Panc1 (cell line): ENCODE measurements at regions not wholly inside any gene's neighbourhood (a gene's known extent, or its start where the extent isn't known, plus 50 kb on each side); places are given as distances from the start of the nearest gene placed in this dataset.

ENCODE experiments used
- ATAC-seq: fragments of 200-7000 bp; cut with Tn5 transposase; 2 replicates; pipeline ENCODE4 v1.9.1; 2020; ENCODE audit warnings: mild to moderate bottlenecking, moderate library complexity
- BruUV-seq: library from RNA; stranded (reverse); fragments of 400-500 nt; replicated peaks from 2 replicates; lab custom pipeline; 2021; lab: Mats Ljungman, UMichigan
- CTCF ChIA-PET: fragments of 300-600 bp; sonication (Branson Sonifier 250); formaldehyde crosslinking; loops from one replicate; lab custom pipeline; 2022; ENCODE audit warnings: antibody characterized with exemption; lab: Charles Lee
- POLR2A ChIA-PET: fragments of 300-600 bp; sonication (Branson Sonifier 250); formaldehyde crosslinking; loops from one replicate; lab custom pipeline; 2022; ENCODE audit warnings: antibody characterized with exemption; lab: Charles Lee
- DNase-seq: peaks from one replicate; pipeline ENCODE4 v3.0.0-alpha.2; 2010; ENCODE audit warnings: low read depth, low spot score
- H3K27ac ChIP-seq: 2 replicates; pipeline ENCODE4 v1.5.1; 2011; ENCODE audit warnings: mild to moderate bottlenecking, low read length, inconsistent platforms
- H3K27me3 ChIP-seq: fragments of 200-500 bp; sonication (Bioruptor generic); 2 replicates; pipeline ENCODE4 v1.6.0; 2014; ENCODE audit warnings: low read length, inconsistent platforms; ENCODE audit not compliant: control insufficient read depth, insufficient read depth
- H3K36me3 ChIP-seq: fragments of 200-500 bp; sonication (Bioruptor generic); 2 replicates; pipeline ENCODE4 v1.5.1; 2014; ENCODE audit warnings: inconsistent platforms, mild to moderate bottlenecking, low read length, moderate library complexity; ENCODE audit not compliant: control insufficient read depth, insufficient read depth
- H3K4me1 ChIP-seq: 2 replicates; pipeline ENCODE4 v1.5.1; 2011; ENCODE audit warnings: inconsistent platforms, mild to moderate bottlenecking, low read length, moderate library complexity; ENCODE audit not compliant: control insufficient read depth, insufficient read depth
- H3K4me3 ChIP-seq, 2 experiments: 2 replicates each; pipeline ENCODE4 v1.5.1; 2011 to 2012; ENCODE audit warnings: low read depth in 2 of 2, low read length in 2 of 2, mild to moderate bottlenecking in 2 of 2, inconsistent platforms in 1 of 2, moderate library complexity in 1 of 2
- H3K9me3 ChIP-seq: fragments of 200-500 bp; sonication (Bioruptor generic); 2 replicates; pipeline ENCODE4 v1.5.1; 2014; ENCODE audit warnings: low read depth, mild to moderate bottlenecking, inconsistent platforms, low read length, moderate library complexity; ENCODE audit not compliant: control insufficient read depth, insufficient read depth
- POLR2AphosphoS5 ChIP-seq: IDR thresholded peaks from 2 replicates; pipeline ENCODE4 v1.6.1; 2012; ENCODE audit warnings: mild to moderate bottlenecking, low read depth, low read length, moderate library complexity
- SIN3A ChIP-seq: IDR thresholded peaks from 2 replicates; pipeline ENCODE4 v1.6.1; 2012; ENCODE audit warnings: low read depth, mild to moderate bottlenecking, low read length, moderate library complexity, borderline replicate concordance; ENCODE audit not compliant: insufficient read depth
- TCF7L2 ChIP-seq: IDR thresholded peaks from 2 replicates; pipeline ENCODE4 v1.6.1; 2011; ENCODE audit warnings: mild to moderate bottlenecking, low read depth, low read length, inconsistent platforms
- in situ Hi-C: cut with HindIII; loops from 2 replicates; pipeline ENCODE4 v1.10.0; 2016; ENCODE audit warnings: low sequenced_read_pairs, low pct_unique_long_range_greater_than_20kb
- intact Hi-C: fragments of 100-400 bp; cut with micrococcal nuclease; formaldehyde crosslinking; loops from one replicate; pipeline ENCODE4 v1.10.0; 2022; ENCODE audit not compliant: unreplicated experiment
- TF ChIP-seq, protein P1 (sequence below): fragments of 450-650 bp; IDR thresholded peaks from 2 replicates; pipeline ENCODE4 v1.5.1; 2017; ENCODE audit warnings: mild to moderate bottlenecking
- TF ChIP-seq, protein P2 (sequence below), 2 experiments: IDR thresholded peaks; 2 replicates each; pipeline ENCODE4 v1.6.1; 2011 to 2012; ENCODE audit warnings: low read depth in 2 of 2, control low read depth in 1 of 2, low read length in 1 of 2, mild to moderate bottlenecking in 1 of 2, moderate library complexity in 1 of 2; ENCODE audit not compliant: insufficient read depth in 1 of 2

DNA sequence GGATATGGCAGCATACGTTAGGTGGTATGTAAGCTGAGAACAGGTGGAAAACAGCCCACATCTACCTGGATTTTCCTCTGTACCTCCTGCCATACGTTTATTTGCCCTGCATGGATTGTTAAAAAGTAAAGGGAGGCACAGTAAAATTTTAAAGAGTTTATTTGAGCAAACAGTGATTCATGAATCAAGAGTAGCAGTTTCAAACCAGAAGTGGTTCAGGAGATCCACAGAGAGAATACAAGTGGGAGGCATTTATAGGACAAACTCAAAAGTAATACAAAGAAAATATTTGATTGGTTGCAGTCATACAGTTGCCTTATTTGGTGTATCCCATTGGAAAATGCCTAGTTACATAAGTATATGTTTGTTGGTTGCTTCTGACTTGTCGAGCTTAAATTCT is 117.6 kb downstream of the FAM170A start:
- DNase-seq: no peak
- TF ChIP-seq TCF7L2 (no peak), SIN3A (no peak), POLR2AphosphoS5 (no peak)
- TF ChIP-seq, protein P1, sequence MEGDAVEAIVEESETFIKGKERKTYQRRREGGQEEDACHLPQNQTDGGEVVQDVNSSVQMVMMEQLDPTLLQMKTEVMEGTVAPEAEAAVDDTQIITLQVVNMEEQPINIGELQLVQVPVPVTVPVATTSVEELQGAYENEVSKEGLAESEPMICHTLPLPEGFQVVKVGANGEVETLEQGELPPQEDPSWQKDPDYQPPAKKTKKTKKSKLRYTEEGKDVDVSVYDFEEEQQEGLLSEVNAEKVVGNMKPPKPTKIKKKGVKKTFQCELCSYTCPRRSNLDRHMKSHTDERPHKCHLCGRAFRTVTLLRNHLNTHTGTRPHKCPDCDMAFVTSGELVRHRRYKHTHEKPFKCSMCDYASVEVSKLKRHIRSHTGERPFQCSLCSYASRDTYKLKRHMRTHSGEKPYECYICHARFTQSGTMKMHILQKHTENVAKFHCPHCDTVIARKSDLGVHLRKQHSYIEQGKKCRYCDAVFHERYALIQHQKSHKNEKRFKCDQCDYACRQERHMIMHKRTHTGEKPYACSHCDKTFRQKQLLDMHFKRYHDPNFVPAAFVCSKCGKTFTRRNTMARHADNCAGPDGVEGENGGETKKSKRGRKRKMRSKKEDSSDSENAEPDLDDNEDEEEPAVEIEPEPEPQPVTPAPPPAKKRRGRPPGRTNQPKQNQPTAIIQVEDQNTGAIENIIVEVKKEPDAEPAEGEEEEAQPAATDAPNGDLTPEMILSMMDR: no peak
- TF ChIP-seq, protein P2, sequence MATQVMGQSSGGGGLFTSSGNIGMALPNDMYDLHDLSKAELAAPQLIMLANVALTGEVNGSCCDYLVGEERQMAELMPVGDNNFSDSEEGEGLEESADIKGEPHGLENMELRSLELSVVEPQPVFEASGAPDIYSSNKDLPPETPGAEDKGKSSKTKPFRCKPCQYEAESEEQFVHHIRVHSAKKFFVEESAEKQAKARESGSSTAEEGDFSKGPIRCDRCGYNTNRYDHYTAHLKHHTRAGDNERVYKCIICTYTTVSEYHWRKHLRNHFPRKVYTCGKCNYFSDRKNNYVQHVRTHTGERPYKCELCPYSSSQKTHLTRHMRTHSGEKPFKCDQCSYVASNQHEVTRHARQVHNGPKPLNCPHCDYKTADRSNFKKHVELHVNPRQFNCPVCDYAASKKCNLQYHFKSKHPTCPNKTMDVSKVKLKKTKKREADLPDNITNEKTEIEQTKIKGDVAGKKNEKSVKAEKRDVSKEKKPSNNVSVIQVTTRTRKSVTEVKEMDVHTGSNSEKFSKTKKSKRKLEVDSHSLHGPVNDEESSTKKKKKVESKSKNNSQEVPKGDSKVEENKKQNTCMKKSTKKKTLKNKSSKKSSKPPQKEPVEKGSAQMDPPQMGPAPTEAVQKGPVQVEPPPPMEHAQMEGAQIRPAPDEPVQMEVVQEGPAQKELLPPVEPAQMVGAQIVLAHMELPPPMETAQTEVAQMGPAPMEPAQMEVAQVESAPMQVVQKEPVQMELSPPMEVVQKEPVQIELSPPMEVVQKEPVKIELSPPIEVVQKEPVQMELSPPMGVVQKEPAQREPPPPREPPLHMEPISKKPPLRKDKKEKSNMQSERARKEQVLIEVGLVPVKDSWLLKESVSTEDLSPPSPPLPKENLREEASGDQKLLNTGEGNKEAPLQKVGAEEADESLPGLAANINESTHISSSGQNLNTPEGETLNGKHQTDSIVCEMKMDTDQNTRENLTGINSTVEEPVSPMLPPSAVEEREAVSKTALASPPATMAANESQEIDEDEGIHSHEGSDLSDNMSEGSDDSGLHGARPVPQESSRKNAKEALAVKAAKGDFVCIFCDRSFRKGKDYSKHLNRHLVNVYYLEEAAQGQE (IDR thresholded peaks at IDR 0.05; ENCODE audit: insufficient read depth in 1 of 2, low read depth in 2 of 2, low read length in 1 of 2): no peak
- intact Hi-C loops (no loop called here), in situ Hi-C loops (no loop called here)
- no peaks in the 10 kb centered on the region for H3K4me1 ChIP-seq
- no peaks in the 10 kb centered on the region for H3K36me3 ChIP-seq
- H3K27ac ChIP-seq: no peak overlapping the region
- no peaks in the 10 kb centered on the region for H3K9me3 ChIP-seq
- no peaks in the 10 kb centered on the region for H3K27me3 ChIP-seq
- no peak overlapping the region for H3K4me3 ChIP-seq
- no TSS peak for BruUV-seq
- no peak for ATAC-seq
- CTCF ChIA-PET: no interaction called here
- POLR2A ChIA-PET: no interaction called here

DNA sequence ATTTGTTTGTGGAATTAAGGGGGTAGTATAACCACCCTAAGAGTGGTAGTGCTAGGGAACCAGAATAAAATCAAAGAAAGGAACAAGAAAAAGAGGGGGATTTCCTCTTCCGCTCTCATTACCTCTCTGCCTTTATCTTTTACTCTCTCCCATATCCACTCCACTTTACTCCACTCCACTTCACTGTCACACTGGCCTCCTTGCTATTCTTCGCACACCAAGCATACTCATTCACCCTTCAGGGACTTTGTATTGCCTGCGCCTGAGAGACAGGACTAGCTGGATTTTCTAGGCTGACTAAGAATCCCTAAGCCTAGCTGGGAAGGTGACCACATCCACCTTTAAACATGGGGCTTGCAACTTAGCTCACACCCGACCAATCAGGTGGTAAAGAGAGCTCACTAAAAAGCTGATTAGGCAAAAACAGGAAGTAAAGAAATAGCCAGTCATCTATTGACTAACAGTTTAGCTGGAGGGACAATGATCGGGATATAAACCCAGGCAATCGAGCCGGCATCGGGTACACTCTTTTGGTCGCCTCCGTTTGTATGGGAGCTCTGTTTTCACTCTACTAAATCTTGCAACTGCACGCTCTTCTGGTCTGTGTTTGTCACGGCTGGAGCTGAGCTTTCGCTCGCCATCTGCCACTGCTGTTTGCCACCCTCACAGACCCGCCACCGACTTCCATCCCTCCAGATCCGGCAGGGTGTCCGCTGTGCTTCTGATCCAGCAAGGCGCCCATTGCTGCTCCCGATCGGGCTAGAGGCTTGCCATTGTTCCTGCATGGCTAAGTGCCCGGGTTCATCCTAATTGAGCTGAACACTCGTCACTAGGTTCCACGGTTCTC is 121.8 kb downstream of the FAM170A start:
- Histone ChIP-seq H3K9me3 (no peaks in the 10 kb centered on the region), H3K27ac (no peak overlapping the region), H3K27me3 (no peaks in the 10 kb centered on the region), H3K4me1 (no peaks in the 10 kb centered on the region), H3K36me3 (no peaks in the 10 kb centered on the region), H3K4me3 (no peak overlapping the region)
- POLR2A ChIA-PET: no interaction called here
- no TSS peak for BruUV-seq
- ATAC-seq: no peak
- TF ChIP-seq TCF7L2 (no peak), SIN3A (no peak), POLR2AphosphoS5 (no peak)
- TF ChIP-seq, protein P1: no peak
- TF ChIP-seq, protein P2 (IDR thresholded peaks at IDR 0.05; ENCODE audit: insufficient read depth in 1 of 2, low read depth in 2 of 2, low read length in 1 of 2): no peak
- intact Hi-C loops: no loop called here
- CTCF ChIA-PET: no interaction called here
- in situ Hi-C loops: no loop called here
- DNase-seq: no peak
